Vagina (tissue), 2 donors: ENCODE measurements at regions not wholly inside any gene's neighbourhood (a gene's known extent, or its start where the extent isn't known, plus 50 kb on each side); places are given as distances from the start of the nearest gene placed in this dataset.

Experiments used
- DNase-seq, 2 donors: peaks; one replicate each; pipeline ENCODE4 v3.0.0-alpha.2; 2017; ENCODE audit errors: extremely low spot score in 2 of 2
- H3K27ac ChIP-seq: fragments of 200-600 bp; sonication (generic); one replicate; pipeline ENCODE4 v1.5.1; 2019
- H3K27me3 ChIP-seq: fragments of 200-600 bp; sonication (generic); one replicate; pipeline ENCODE4 v1.5.1; 2019
- H3K36me3 ChIP-seq, 2 donors: fragments of 200-600 bp; sonication (generic); one replicate each; pipeline ENCODE4 v1.5.1; 2017 to 2019
- H3K4me1 ChIP-seq: fragments of 200-600 bp; sonication (generic); one replicate; pipeline ENCODE4 v1.5.1; 2019
- H3K4me3 ChIP-seq, 2 donors: fragments of 200-600 bp; sonication (generic); 1 replicate in 1 of 2; 2 replicates in 1 of 2; pipeline ENCODE4 v1.5.1; 2016 to 2019
- H3K9me3 ChIP-seq: fragments of 200-600 bp; sonication (generic); one replicate; pipeline ENCODE4 v1.5.1; 2019
- CTCF ChIP-seq, 3 experiments: fragments of 450-650 bp in 2 of 3; fragments of 200-600 bp in 1 of 3; sonication (generic) in 1 of 3; IDR thresholded peaks; one replicate each; pipeline ENCODE4 v1.5.1; 2017 to 2019; ENCODE audit warnings: antibody characterized with exemption in 3 of 3, mild to moderate bottlenecking in 2 of 3, moderate library complexity in 2 of 3
- POLR2A ChIP-seq, 2 donors: fragments of 450-650 bp; IDR thresholded peaks; one replicate each; pipeline ENCODE4 v1.6.1; 2017; ENCODE audit warnings: antibody characterized with exemption in 2 of 2, mild to moderate bottlenecking in 2 of 2, moderate library complexity in 2 of 2
- POLR2AphosphoS5 ChIP-seq, 2 donors: sonication (generic); formaldehyde crosslinking; IDR thresholded peaks; one replicate each; pipeline ENCODE4 v1.9.0; 2017; ENCODE audit warnings: antibody characterized with exemption in 2 of 2, mild to moderate bottlenecking in 2 of 2, low read depth in 1 of 2; ENCODE audit not compliant: insufficient read depth in 1 of 2
- intact Hi-C: fragments of 100-400 bp; cut with DNase I; formaldehyde crosslinking; loops from one replicate; pipeline ENCODE4 v1.15.1; 2023

GRCh38 chr20:57999465-58000111 lies 228.9 kb downstream of the ANKRD60 start:
- H3K27ac ChIP-seq = peak overlapping the region; percentile 40
- H3K4me3 ChIP-seq = no peak overlapping the region
- H3K9me3 ChIP-seq = no peaks in the 10 kb centered on the region
- H3K36me3 ChIP-seq = no peaks in the 10 kb centered on the region
- H3K4me1 ChIP-seq = peaks cover 50% of the 10 kb centered on the region
- TF ChIP-seq CTCF (IDR thresholded peaks at IDR 0.05) (no peak), POLR2AphosphoS5 (IDR thresholded peaks at IDR 0.05; ENCODE audit: insufficient read depth in 1 of 2, low read depth in 1 of 2) (peak in 1 of 2 donors; percentile 36)
- no peaks in the 10 kb centered on the region for H3K27me3 ChIP-seq
- intact Hi-C loops = no loop called here
- DNase-seq = no peak

GRCh38 chr20:57998981-57999464 lies 229.4 kb downstream of the ANKRD60 start:
- intact Hi-C loops = no loop called here
- Histone ChIP-seq H3K4me3 (no peak overlapping the region), H3K36me3 (no peaks in the 10 kb centered on the region), H3K4me1 (peaks cover 56% of the 10 kb centered on the region), H3K9me3 (no peaks in the 10 kb centered on the region), H3K27me3 (no peaks in the 10 kb centered on the region), H3K27ac (peak overlapping the region; percentile 40)
- TF ChIP-seq CTCF (IDR thresholded peaks at IDR 0.05) = no peak
- TF ChIP-seq POLR2AphosphoS5 (IDR thresholded peaks at IDR 0.05; ENCODE audit: insufficient read depth in 1 of 2, low read depth in 1 of 2) = no peak
- TF ChIP-seq POLR2A (IDR thresholded peaks at IDR 0.05) = no peak
- no peak for DNase-seq

GRCh38 chr20:57998276-57998675 lies 230.2 kb downstream of the ANKRD60 start:
- TF ChIP-seq CTCF (IDR thresholded peaks at IDR 0.05) = no peak
- TF ChIP-seq POLR2A (IDR thresholded peaks at IDR 0.05) = no peak
- no peak for TF ChIP-seq POLR2AphosphoS5 (IDR thresholded peaks at IDR 0.05; ENCODE audit: insufficient read depth in 1 of 2, low read depth in 1 of 2)
- no peak overlapping the region for H3K27ac ChIP-seq
- no peaks in the 10 kb centered on the region for H3K27me3 ChIP-seq
- H3K9me3 ChIP-seq = no peaks in the 10 kb centered on the region
- H3K36me3 ChIP-seq = no peaks in the 10 kb centered on the region
- intact Hi-C loops = no loop called here
- DNase-seq = no peak
- peaks cover 63% of the 10 kb centered on the region for H3K4me1 ChIP-seq
- no peak overlapping the region for H3K4me3 ChIP-seq

- intact Hi-C loops = no loop called here
Observed at GRCh38 chr20:57996936-57997890, 231.2 kb downstream of the ANKRD60 start.

More at GRCh38 chr20:57996936-57997890, 231.2 kb downstream of the ANKRD60 start:
- Histone ChIP-seq H3K36me3 (no peaks in the 10 kb centered on the region), H3K27ac (no peak overlapping the region), H3K4me3 (no peak overlapping the region), H3K4me1 (peaks cover 74% of the 10 kb centered on the region), H3K27me3 (no peaks in the 10 kb centered on the region), H3K9me3 (no peaks in the 10 kb centered on the region)
- TF ChIP-seq POLR2AphosphoS5 (IDR thresholded peaks at IDR 0.05; ENCODE audit: insufficient read depth in 1 of 2, low read depth in 1 of 2) (no peak), POLR2A (IDR thresholded peaks at IDR 0.05) (no peak), CTCF (IDR thresholded peaks at IDR 0.05) (no peak)
- no peak for DNase-seq
